ENCODE measurements at regions not wholly inside any gene's neighbourhood (a gene's known extent, or its start where the extent isn't known, plus 50 kb on each side); places are given as distances from the start of the nearest gene placed in this dataset.
A peak's percentile ranks its signal among the peaks of the same experiment; 100 is the strongest.
"Not testable (repeated sequence)": the region's sequence is repeated elsewhere in the genome, so short reads cannot be mapped to it uniquely, and the experiment has no call there.

DNA sequence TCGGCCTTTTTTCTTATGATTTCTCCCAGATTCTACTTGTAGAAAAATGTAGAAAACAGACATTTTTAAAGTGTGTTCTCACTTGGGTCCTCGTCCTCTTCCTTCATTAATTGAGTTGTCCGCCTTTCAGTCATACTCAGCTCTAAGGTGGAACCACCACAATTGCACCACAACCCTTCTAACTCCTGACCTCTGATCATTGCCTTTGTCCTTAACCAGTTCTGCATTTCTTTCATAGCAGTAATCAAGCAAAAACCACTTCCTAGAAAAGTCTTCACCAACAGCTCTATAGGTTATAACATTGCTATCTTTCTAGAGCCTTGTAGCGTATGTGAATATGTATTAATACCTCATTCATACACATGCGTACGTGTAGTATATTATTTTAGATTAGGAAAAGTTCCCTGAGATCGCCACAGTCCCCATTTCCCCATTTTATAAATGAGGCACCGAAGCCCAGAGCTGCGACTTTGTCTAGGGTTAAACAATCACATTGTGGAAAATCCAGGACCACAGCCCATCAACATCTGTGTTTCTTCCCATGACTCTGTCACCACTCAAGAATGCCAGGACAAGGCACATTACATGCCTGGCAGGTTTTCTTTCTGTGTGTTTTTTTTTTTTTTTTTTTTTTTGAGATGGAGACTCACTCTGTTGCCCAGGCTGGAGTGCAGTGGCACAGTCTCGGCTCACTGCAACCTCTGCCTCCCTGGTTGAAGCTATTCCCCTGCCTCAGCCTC, 175.5 kb downstream of the BTBD3 start:
- H3K4me3 ChIP-seq (ENCODE audit: low read depth, low read length) = no peak overlapping the region
- Mint-ChIP-seq H3K36me3 (no peaks in the 10 kb centered on the region), H3K27me3 (no peaks in the 10 kb centered on the region), H3K27ac (no peak overlapping the region), H3K4me1 (no peaks in the 10 kb centered on the region), H3K4me3 (no peak overlapping the region), H3K9me3 (peaks cover 2 to 42% (median 5%) of the 10 kb centered on the region in 7 donors)
- H3K4me1 ChIP-seq (ENCODE audit: control insufficient read depth, insufficient read depth, low read length, poor library complexity, severe bottlenecking) = no peaks in the 10 kb centered on the region
- H3K27ac ChIP-seq (ENCODE audit: insufficient read depth, low read length, poor library complexity, severe bottlenecking) = no peak overlapping the region
- no peaks in the 10 kb centered on the region for H3K9me3 ChIP-seq (ENCODE audit: control insufficient read depth in 2 of 2, low read length in 2 of 2)
- no peak for DNase-seq
- no peaks in the 10 kb centered on the region for H3K36me3 ChIP-seq (ENCODE audit: control insufficient read depth, insufficient read depth, low read length)
- H3K27me3 ChIP-seq (ENCODE audit: control insufficient read depth, insufficient read depth, low read length) = no peaks in the 10 kb centered on the region
- no peak for ATAC-seq (ENCODE audit: low read depth in 2 of 2)

DNA sequence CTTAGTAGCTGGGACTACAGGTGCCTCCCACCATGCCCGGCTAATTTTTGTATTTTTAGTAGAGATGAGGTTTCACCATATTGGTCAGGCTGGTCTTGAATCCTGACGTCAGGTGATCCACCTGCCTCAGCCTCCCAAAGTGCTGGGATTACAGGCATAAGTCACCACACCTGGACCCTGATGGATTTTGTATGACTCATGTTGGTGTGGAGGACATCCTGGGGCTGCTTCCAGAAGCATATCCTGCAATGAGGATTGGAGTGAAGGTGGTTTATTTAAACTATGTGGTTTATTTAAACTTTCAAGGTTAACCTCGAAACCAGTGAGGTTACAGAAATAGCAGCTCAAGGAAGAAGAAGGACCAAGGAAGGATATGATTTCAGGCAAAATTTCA, 176.1 kb downstream of the BTBD3 start:
- H3K9me3 ChIP-seq (ENCODE audit: control insufficient read depth in 2 of 2, low read length in 2 of 2); H3K36me3 ChIP-seq (ENCODE audit: control insufficient read depth, insufficient read depth, low read length); H3K4me1 ChIP-seq (ENCODE audit: control insufficient read depth, insufficient read depth, low read length, poor library complexity, severe bottlenecking); H3K27ac ChIP-seq (ENCODE audit: insufficient read depth, low read length, poor library complexity, severe bottlenecking); H3K27me3 Mint-ChIP-seq; DNase-seq; H3K36me3 Mint-ChIP-seq; H3K4me3 Mint-ChIP-seq; H3K4me3 ChIP-seq (ENCODE audit: low read depth, low read length); ATAC-seq (ENCODE audit: low read depth in 2 of 2); H3K27ac Mint-ChIP-seq; H3K4me1 Mint-ChIP-seq; H3K27me3 ChIP-seq (ENCODE audit: control insufficient read depth, insufficient read depth, low read length): not testable (repeated sequence)
- H3K9me3 Mint-ChIP-seq = peaks cover 2 to 38% (median 7%) of the 10 kb centered on the region in 7 donors

DNA sequence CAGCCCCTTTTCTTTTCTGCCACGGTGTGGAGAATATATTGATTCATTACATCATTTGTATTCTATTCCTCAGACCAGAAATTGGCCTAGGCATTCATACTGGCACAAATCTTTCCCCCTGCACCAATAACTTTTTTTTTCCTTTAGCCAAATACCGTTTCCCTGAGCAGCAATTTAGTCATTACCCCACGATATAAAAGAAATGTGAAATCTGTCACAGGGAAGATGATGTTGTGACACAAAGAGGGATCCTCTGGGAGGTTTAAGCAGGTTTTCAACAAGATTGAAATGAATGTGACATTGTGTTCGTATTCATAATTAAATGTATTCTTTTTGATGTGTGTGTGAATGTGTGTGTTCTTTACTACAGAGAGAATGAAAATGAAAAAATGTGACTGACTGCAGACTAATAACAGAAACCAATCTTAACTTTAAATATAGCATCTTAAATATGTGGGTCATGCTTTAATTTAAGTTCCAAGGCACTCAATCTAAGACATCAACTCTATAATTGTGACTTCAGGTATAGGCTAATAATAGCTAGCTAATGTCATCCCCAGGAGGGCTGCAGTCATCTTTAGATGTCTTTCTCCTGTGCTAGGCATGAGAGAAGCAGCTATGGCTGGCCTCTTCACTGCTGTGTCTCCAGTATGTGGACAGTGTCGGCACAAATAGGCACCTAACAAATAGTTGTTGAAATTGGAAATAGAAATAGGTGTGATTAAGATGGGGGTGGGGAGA, 177.7 kb downstream of the BTBD3 start:
- Mint-ChIP-seq H3K4me1 (no peaks in the 10 kb centered on the region), H3K4me3 (peak overlapping the region in 1 of 4 donors; percentile 16), H3K36me3 (no peaks in the 10 kb centered on the region), H3K27ac (no peak overlapping the region), H3K27me3 (no peaks in the 10 kb centered on the region), H3K9me3 (peaks cover 2 to 31% (median 16%) of the 10 kb centered on the region in 7 donors)
- Histone ChIP-seq H3K27ac (ENCODE audit: insufficient read depth, low read length, poor library complexity, severe bottlenecking) (no peak overlapping the region), H3K27me3 (ENCODE audit: control insufficient read depth, insufficient read depth, low read length) (no peaks in the 10 kb centered on the region), H3K36me3 (ENCODE audit: control insufficient read depth, insufficient read depth, low read length) (no peaks in the 10 kb centered on the region), H3K4me1 (ENCODE audit: control insufficient read depth, insufficient read depth, low read length, poor library complexity, severe bottlenecking) (no peaks in the 10 kb centered on the region), H3K9me3 (ENCODE audit: control insufficient read depth in 2 of 2, low read length in 2 of 2) (no peaks in the 10 kb centered on the region), H3K4me3 (ENCODE audit: low read depth, low read length) (no peak overlapping the region)
- no peak for DNase-seq
- no peak for ATAC-seq (ENCODE audit: low read depth in 2 of 2)

DNA sequence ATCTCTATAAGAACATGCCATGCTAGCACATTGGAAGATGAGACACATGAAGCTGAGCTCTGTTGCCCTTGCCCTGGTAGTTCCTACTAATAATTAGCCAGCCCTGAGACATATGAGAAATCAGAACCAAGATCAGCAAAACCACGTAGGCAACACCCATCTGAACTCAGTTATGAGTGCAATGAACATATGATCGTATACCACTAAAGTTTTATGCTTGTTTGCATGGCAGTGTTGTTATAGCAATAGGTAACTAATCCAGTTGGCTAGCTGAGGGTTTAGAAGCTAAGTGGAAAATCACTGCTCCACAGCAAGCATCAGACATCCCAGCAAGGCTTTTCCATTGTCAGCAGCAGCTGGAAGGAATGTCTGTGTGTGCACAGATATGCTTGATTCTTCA, 180.7 kb downstream of the BTBD3 start:
- ATAC-seq (ENCODE audit: low read depth in 2 of 2) (no peak), DNase-seq (no peak)
- Mint-ChIP-seq H3K27ac (no peak overlapping the region), H3K9me3 (peaks cover 0 to 26% (median 12%) of the 10 kb centered on the region in 7 donors), H3K4me3 (no peak overlapping the region), H3K4me1 (no peaks in the 10 kb centered on the region), H3K27me3 (no peaks in the 10 kb centered on the region), H3K36me3 (no peaks in the 10 kb centered on the region)
- Histone ChIP-seq H3K27ac (ENCODE audit: insufficient read depth, low read length, poor library complexity, severe bottlenecking) (no peak overlapping the region), H3K9me3 (ENCODE audit: control insufficient read depth in 2 of 2, low read length in 2 of 2) (peaks cover 0 to 2% of the 10 kb centered on the region in 2 experiments), H3K27me3 (ENCODE audit: control insufficient read depth, insufficient read depth, low read length) (no peaks in the 10 kb centered on the region), H3K4me3 (ENCODE audit: low read depth, low read length) (no peak overlapping the region), H3K36me3 (ENCODE audit: control insufficient read depth, insufficient read depth, low read length) (no peaks in the 10 kb centered on the region), H3K4me1 (ENCODE audit: control insufficient read depth, insufficient read depth, low read length, poor library complexity, severe bottlenecking) (no peaks in the 10 kb centered on the region)

DNA sequence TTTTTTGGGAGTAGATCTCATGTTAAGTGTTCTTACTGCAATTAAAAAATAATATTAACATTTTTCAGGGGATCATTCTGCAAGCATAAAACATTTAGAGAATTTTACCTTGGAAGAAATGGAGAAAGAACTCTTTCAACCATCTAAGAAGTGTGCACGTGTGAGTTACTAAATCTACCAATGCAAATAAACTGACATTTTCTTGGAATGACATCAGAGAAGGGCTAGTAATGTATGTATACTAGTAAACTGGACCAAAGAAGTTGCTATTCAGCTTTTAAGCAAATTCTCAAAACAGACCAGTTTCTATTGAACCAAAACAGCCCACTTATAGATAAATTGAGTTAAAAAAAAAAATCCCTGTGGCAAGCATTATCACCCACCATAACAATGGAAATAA, 191.2 kb downstream of the BTBD3 start:
- ATAC-seq (ENCODE audit: low read depth in 2 of 2) = no peak
- Mint-ChIP-seq H3K4me1 (no peaks in the 10 kb centered on the region), H3K4me3 (no peak overlapping the region), H3K27me3 (no peaks in the 10 kb centered on the region), H3K9me3 (peaks cover 0 to 25% (median 6%) of the 10 kb centered on the region in 7 donors), H3K36me3 (no peaks in the 10 kb centered on the region), H3K27ac (no peak overlapping the region)
- H3K4me1 ChIP-seq (ENCODE audit: control insufficient read depth, insufficient read depth, low read length, poor library complexity, severe bottlenecking) = no peaks in the 10 kb centered on the region
- H3K27me3 ChIP-seq (ENCODE audit: control insufficient read depth, insufficient read depth, low read length) = no peaks in the 10 kb centered on the region
- DNase-seq = no peak
- H3K9me3 ChIP-seq (ENCODE audit: control insufficient read depth in 2 of 2, low read length in 2 of 2) = no peaks in the 10 kb centered on the region
- no peak overlapping the region for H3K4me3 ChIP-seq (ENCODE audit: low read depth, low read length)
- no peaks in the 10 kb centered on the region for H3K36me3 ChIP-seq (ENCODE audit: control insufficient read depth, insufficient read depth, low read length)
- no peak overlapping the region for H3K27ac ChIP-seq (ENCODE audit: insufficient read depth, low read length, poor library complexity, severe bottlenecking)

DNA sequence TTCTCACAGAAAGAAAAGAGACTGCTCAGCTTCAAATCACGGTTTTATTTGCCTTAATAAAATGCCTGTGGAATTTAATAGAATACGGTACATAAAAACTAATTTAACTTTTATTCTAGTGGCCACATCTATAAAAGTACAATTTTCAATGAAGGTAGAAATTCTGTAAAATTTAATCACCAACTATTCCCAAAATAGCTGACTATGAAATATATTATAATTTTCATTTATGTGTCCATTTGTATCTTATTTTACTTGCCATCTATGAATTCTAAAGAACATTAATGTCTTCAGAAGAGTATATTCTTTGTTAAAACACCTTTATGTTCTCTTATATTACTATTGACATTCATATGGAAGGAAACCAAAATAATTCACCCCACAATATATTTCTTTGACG, 192.6 kb downstream of the BTBD3 start:
- Histone ChIP-seq H3K27me3 (ENCODE audit: control insufficient read depth, insufficient read depth, low read length) (no peaks in the 10 kb centered on the region), H3K9me3 (ENCODE audit: control insufficient read depth in 2 of 2, low read length in 2 of 2) (peaks cover 0 to 3% of the 10 kb centered on the region in 2 experiments), H3K36me3 (ENCODE audit: control insufficient read depth, insufficient read depth, low read length) (no peaks in the 10 kb centered on the region), H3K4me1 (ENCODE audit: control insufficient read depth, insufficient read depth, low read length, poor library complexity, severe bottlenecking) (no peaks in the 10 kb centered on the region), H3K4me3 (ENCODE audit: low read depth, low read length) (no peak overlapping the region), H3K27ac (ENCODE audit: insufficient read depth, low read length, poor library complexity, severe bottlenecking) (no peak overlapping the region)
- no peaks in the 10 kb centered on the region for H3K4me1 Mint-ChIP-seq
- ATAC-seq (ENCODE audit: low read depth in 2 of 2) = no peak
- H3K27me3 Mint-ChIP-seq = no peaks in the 10 kb centered on the region
- H3K36me3 Mint-ChIP-seq = no peaks in the 10 kb centered on the region
- no peak overlapping the region for H3K4me3 Mint-ChIP-seq
- no peak overlapping the region for H3K27ac Mint-ChIP-seq
- H3K9me3 Mint-ChIP-seq = peaks cover 0 to 23% (median 6%) of the 10 kb centered on the region in 7 donors
- no peak for DNase-seq

DNA sequence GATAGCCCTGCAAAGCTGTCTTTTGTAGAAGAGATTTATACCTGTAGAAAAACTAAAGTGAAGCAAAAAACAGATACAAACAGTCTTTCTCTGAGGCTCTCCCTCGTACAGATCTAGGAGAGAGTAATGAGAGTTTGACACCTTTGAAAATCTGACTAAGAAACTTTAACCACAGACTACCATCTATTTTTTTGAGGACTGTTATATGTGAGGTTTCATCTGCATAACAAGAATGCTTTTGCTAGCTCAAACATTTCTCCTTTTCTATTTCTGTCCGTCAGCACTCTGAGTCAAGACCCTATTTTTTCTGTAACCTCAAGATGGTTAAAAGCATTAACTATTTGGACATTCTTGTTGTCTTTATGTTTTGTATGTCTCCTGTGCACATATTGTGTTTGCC, 193.0 kb downstream of the BTBD3 start:
- Histone ChIP-seq H3K4me1 (ENCODE audit: control insufficient read depth, insufficient read depth, low read length, poor library complexity, severe bottlenecking) (no peaks in the 10 kb centered on the region), H3K36me3 (ENCODE audit: control insufficient read depth, insufficient read depth, low read length) (no peaks in the 10 kb centered on the region), H3K4me3 (ENCODE audit: low read depth, low read length) (no peak overlapping the region), H3K27me3 (ENCODE audit: control insufficient read depth, insufficient read depth, low read length) (no peaks in the 10 kb centered on the region), H3K9me3 (ENCODE audit: control insufficient read depth in 2 of 2, low read length in 2 of 2) (peaks cover 0 to 3% of the 10 kb centered on the region in 2 experiments), H3K27ac (ENCODE audit: insufficient read depth, low read length, poor library complexity, severe bottlenecking) (no peak overlapping the region)
- H3K4me1 Mint-ChIP-seq = no peaks in the 10 kb centered on the region
- H3K36me3 Mint-ChIP-seq = no peaks in the 10 kb centered on the region
- no peaks in the 10 kb centered on the region for H3K27me3 Mint-ChIP-seq
- H3K9me3 Mint-ChIP-seq = peaks cover 0 to 18% (median 7%) of the 10 kb centered on the region in 7 donors
- ATAC-seq (ENCODE audit: low read depth in 2 of 2) (no peak), DNase-seq (no peak)
- no peak overlapping the region for H3K4me3 Mint-ChIP-seq
- H3K27ac Mint-ChIP-seq = no peak overlapping the region
